UCSD-AML1 (cell line): ENCODE measurements at regions not wholly inside any gene's neighbourhood (a gene's known extent, or its start where the extent isn't known, plus 50 kb on each side); places are given as distances from the start of the nearest gene placed in this dataset.
A peak's percentile ranks its signal among the peaks of the same experiment; 100 is the strongest.

Experiments
- DNase-seq: peaks from one replicate; lab custom pipeline; 2025; ENCODE audit not compliant: unreplicated experiment; lab: John Stamatoyannopoulos, UW

DNA sequence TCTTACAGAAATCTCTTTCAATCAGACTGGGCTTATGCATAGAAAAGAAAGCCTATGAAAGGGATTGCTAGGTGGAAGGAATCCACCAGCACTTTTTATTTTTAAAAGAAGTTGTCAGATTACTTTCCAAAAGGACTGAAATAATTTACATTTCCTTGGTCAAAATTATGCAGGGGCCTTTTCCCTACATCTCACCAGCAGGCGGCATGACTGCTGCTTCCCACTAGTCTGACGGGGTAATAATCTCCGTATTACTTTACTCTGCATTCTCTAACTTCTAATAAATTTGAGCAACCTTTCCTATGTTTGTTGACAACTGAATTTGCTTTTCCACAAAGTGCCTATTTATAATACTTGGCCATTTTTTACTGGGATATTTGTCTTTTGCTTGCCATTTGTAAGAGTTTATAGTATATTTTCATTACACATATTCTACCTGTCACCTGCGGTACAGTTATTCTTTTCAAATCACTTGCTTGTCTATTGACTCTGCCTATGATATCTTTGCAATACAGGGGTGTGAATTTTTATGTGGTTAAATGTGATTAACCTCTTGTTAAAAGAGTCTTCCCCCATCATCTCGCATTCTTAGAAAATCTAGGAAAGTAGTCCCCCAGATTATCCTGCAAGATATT is 51.9 kb upstream of the USP47 start:
- no peak for DNase-seq

DNA sequence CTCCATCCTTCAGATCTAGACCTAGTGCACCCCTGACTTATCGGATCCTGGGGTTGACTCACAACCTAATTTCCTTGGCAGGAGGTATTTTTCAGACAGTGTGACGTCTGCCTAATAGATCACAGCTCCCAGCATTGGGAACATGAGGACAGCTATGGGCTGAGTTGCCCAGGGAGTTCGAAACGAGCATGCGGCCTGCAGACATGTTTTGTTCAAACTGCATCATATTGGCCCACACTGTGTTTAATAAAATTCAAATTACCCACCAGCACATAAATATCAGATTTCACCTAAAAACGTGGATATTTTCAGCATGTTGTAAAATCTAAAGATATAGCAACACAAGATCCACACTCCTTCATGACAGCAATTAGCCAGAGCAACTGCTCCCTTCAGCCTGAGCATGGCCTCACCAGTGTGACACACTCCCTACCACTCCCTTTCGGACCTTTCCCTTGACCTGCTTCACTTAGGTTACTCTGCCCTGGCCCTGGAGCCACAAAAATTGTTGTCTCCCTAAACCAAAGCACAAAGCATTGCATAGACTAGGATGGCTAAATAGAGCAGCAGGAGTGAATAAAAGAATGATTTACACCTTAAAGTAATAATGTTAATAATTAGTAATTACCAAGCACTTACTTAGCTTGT is 53.6 kb upstream of the USP47 start:
- no peak for DNase-seq

DNA sequence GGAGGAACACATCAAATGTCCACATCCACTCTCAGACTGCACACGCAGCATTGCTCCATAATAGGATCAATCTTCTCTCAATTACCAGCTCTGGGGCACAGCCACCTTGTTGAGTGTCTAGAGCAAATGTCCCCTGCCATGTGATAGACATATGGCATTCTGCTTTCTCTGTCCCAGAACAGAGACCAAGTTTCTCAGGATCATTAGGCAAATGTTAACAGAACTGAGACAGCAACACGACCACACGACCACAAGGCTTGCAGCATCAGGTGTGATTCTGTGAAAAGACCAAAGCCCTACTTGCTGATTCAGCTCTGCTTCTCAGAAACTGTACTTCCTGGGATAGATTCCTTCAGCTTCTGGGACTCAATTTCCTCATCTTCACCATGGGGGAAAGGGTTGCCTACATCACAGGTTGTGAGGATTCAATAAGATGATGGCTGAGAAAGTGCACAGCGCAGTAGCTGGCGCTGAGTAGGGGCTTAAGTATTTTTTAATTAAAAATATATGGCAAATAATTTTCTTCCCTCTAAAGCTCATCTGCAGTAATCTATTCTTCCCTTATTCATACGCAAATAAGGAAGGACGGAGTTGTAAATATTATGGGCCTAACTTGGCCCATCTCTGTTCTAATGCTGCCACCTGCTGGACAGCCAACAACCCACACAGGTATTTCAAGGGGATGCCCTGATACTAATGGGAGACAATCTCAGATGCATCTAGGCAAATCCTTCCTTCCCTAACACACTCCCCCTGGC is 54.3 kb upstream of the USP47 start:
- DNase-seq, result peak; percentile 49

DNA sequence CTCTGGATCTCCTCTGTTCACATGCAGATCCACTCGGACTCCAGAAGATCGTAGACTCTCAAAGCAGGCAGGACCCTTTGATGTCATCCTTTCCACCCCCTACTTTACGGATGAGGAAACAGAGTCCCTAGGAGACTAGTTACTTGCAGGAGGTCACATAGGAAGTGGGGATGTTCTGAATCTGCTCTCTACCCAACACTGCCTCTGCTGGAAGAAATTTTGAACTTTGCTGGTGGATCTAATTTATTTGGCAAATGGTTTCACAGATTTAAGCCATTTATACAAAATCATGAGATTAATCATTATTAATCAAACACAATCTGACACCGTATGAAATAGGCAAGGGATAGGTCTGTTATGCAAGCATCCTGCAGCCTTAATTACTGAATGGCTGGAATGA is 55.0 kb upstream of the USP47 start:
- no peak for DNase-seq

DNA sequence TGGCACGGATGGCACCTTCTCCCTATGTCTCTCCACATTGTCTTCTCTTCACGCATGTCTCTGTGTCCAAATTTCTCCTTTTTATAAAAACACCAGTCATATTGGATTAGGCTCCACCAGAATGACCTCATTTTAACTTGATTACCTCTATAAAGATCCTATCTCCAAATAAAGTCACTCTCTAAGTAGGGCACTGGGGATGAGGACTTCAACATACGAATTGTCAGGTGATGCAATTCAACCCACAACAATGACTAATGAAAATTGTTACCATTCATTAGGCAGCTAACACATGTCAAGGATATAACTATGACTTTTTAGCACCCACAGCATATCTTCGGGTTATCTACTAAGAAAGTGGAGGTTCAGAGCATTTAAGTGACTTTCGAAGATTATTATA is 55.5 kb upstream of the USP47 start:
- no peak for DNase-seq

DNA sequence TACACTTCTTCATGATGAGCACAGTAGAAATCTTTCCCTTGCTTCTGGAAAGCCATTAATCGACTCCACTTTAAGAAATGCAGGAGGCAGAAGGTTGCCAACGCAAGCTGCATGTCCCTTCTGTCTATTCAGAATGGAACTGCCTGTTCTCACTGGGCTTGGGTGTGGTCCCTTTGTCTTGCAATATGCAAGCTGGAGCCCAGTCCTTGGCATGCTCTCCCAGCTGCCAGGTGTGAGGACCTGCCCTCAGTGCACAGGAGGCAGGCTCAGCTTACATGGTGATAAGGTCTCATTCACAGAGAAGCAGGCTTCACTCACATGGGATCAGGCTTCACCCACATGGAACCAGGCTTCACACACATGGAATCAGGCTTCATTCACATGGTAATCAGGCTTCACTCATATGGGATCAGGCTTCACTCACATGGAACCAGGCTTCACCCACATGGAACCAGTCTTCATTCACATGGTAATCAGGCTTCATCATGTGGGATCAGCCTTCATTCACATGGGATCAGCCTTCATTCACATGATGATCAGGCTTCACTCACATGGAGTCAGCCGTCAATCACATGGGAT is 59.2 kb upstream of the USP47 start:
- DNase-seq, result no peak

DNA sequence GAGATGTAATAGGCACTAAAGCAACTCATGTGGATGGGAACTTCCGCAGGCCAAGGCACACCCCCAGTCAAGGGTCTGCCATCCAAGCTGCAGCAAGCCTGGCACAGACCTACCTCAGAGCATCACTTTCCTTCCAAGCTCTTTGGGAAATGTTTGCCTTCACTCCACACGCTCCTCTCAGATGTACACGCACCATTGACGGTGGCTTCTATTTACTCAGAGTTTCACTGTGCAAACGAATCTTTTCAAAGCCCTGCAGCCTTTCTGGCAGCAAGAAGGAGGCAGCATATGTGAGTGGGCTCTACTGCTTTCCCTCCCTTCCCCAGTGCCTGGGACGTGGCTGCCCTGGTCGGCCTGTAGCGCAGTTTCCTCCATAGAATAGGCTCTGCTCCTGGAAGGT is 60.9 kb upstream of the USP47 start:
- DNase-seq, result no peak

- DNase-seq, result no peak
Observed at GRCh38 chr11:11779975-11780374, 61.8 kb upstream of the USP47 start.

- no peak for DNase-seq
Observed at GRCh38 chr11:11777897-11778296, 63.9 kb upstream of the USP47 start.

DNA sequence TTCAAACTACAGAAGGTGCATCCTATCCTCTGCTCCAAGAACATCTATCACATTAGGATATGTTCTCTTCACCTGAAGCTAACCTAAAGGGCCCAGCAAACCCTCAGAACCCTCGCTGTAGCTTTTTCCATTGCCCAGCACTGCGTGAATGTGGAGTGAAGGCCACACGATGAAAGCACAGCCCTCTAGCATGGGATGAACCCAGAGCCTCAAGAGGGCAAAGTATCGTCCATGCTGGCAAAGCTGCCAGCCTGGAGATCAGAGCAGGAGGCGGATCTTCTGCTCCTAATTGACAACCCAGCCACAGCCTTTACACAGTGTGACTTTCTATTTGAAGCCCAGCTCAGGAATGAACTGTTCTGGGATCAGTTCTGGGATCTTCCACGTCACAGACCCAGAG is 65.1 kb upstream of the USP47 start:
- no peak for DNase-seq

DNA sequence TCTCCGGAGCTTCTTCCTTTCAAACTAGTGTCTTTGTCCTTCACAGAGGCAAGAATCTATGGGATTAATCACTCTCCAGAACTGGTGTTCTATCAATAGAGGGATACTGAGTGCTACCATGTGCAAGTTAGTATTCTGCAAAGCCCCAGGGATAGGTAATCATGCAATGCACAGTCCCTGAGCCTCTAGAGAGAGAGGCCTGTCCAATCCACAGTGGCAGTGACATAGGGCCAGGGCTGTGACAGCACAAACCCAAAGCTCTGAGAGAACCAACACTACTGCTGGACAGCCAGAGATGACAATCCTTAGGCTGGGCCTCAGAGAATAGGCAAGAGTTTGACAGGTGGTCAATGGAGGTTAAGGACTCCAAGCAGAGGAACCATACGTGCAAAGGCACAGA is 66.8 kb upstream of the USP47 start:
- DNase-seq, result no peak

GRCh38 chr11:11772865-11773515 is 68.8 kb upstream of the USP47 start:
- no peak for DNase-seq

GRCh38 chr11:11770921-11771486 is 70.8 kb upstream of the USP47 start:
- no peak for DNase-seq

DNA sequence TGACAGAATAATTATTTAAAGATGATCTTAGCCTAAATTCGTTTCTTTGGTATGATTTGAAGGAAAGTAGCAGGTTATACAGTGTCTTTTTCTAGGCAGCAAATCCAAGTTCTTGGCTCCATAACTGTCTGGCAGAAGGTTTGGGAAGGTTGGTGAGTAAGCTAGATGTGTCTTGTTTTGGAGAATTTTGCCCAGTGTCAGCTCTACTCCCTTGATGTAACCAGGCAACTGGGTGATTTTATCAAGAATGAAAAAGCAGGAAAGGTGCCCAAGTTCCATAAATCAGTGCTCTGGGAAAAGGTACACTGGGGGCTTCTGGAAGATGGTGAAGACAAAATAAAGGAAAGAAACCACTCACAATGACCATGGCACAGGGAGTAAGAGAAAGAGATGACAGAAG is 71.5 kb upstream of the USP47 start:
- DNase-seq, result no peak

- no peak for DNase-seq
Observed at GRCh38 chr11:11769782-11770181, 72.0 kb upstream of the USP47 start.

DNA sequence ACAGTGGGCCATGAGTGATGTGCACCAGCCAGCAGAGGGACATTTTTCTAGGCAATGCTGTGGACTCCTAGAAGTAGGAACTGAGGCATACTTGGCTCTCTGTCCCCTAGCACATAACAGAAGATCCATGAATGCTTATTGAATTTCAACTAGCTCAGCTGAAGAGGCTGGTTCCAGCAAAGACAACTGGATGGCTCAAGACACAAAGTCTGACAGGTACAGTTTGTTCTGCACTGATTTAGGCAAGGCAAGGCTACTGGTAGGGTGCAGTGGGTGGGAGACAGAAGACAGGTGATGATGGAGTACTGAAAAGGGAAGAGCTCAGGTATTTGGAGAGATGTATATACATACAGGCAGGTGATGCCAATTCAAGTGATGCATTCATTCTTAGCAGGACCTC is 72.4 kb upstream of the USP47 start:
- no peak for DNase-seq

DNA sequence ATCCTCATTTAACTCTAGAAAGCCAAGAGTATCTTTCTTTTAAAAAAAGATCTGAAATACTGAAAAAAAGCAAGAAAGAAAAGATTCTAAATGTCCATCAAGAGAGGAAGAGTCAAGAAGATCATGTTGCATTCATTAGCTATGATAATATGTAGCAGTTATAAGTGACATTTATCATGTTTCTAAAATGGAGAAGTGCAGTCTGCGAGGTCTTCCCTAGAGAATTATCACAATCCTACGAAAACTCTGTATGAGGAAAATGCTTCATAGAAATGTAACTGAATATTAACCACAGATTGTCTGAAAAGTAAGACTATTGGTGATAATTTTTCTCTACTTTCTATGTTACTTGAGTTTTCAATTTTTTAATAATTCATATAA is 77.4 kb upstream of the USP47 start:
- no peak for DNase-seq

- no peak for DNase-seq
Observed at GRCh38 chr11:11763796-11764422, 77.9 kb upstream of the USP47 start.

GRCh38 chr11:11760838-11761237 is 80.9 kb upstream of the USP47 start:
- no peak for DNase-seq

DNA sequence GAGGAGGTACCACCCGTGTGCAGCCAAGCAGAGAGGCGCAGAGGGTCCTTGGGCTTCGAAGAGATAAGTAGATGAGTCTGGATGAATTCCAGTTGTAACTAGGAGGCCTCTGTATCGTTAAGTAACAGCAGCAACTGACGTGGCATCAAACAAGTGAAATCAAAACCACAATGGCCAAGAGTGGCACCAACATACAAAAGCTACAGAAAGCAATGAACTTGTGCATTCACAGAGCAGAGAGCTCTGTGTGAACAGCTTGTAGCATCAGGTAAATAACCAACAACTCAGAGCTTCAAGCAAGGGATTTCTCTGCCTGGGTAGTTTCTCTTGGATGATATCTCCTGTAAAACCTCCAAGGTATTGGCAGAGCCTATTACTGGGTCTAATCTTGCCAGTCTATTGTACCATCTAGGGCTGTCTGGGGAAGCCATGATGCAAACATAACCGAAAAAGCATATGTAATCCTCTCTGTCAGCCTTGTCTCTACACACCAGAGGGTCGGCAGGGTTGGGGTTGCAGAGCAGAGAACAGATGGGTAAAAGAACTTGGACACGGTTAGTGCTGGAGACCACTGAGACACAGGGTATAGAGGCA is 83.1 kb upstream of the USP47 start:
- DNase-seq, result no peak
